HG02678 (cell line): ENCODE measurements at regions not wholly inside any gene's neighbourhood (a gene's known extent, or its start where the extent isn't known, plus 50 kb on each side); places are given as distances from the start of the nearest gene placed in this dataset.

Experiments
- ATAC-seq: cut with Tn5 transposase; IDR thresholded peaks from one replicate; pipeline ENCODE4 v1.9.1; 2021; ENCODE audit warnings: mild to moderate bottlenecking, moderate library complexity; ENCODE audit not compliant: unreplicated experiment

GRCh38 chr3:177470197-177470941, 273.1 kb upstream of the TBL1XR1 start:
- no peak for ATAC-seq

GRCh38 chr3:177471733-177472480, 274.6 kb upstream of the TBL1XR1 start:
- no peak for ATAC-seq

- ATAC-seq = no peak
These were observed 275.9 kb upstream of the TBL1XR1 start for GRCh38 chr3:177473184-177473583.

- no peak for ATAC-seq
These were observed 276.6 kb upstream of the TBL1XR1 start for GRCh38 chr3:177473903-177474302.

- no peak for ATAC-seq
These were observed 277.5 kb upstream of the TBL1XR1 start for GRCh38 chr3:177474652-177475355.

GRCh38 chr3:177475356-177475665, 278.0 kb upstream of the TBL1XR1 start:
- no peak for ATAC-seq

- ATAC-seq = no peak
These were observed 279.2 kb upstream of the TBL1XR1 start for GRCh38 chr3:177476495-177476894.

GRCh38 chr3:177476921-177477435, 279.7 kb upstream of the TBL1XR1 start:
- ATAC-seq = no peak

- ATAC-seq = no peak
These were observed 281.0 kb upstream of the TBL1XR1 start for GRCh38 chr3:177478170-177478867.

- ATAC-seq = no peak
These were observed 282.3 kb upstream of the TBL1XR1 start for GRCh38 chr3:177479630-177480029.

GRCh38 chr3:177481329-177481728, 284.0 kb upstream of the TBL1XR1 start:
- no peak for ATAC-seq

GRCh38 chr3:177482048-177482691, 284.9 kb upstream of the TBL1XR1 start:
- no peak for ATAC-seq

GRCh38 chr3:177483182-177483967, 286.1 kb upstream of the TBL1XR1 start:
- no peak for ATAC-seq

GRCh38 chr3:177484206-177484605, 286.9 kb upstream of the TBL1XR1 start:
- no peak for ATAC-seq

GRCh38 chr3:177484926-177485325, 287.6 kb upstream of the TBL1XR1 start:
- no peak for ATAC-seq

GRCh38 chr3:177487635-177488186, 290.4 kb upstream of the TBL1XR1 start:
- ATAC-seq = no peak

- no peak for ATAC-seq
These were observed 291.5 kb upstream of the TBL1XR1 start for GRCh38 chr3:177488740-177489139.

- no peak for ATAC-seq
These were observed 293.3 kb upstream of the TBL1XR1 start for GRCh38 chr3:177490626-177491025.

GRCh38 chr3:177491296-177492032, 294.2 kb upstream of the TBL1XR1 start:
- no peak for ATAC-seq
